Neural cell (in vitro differentiated cells): ENCODE measurements at regions not wholly inside any gene's neighbourhood (a gene's known extent, or its start where the extent isn't known, plus 50 kb on each side); places are given as distances from the start of the nearest gene placed in this dataset.

Experiments used
- H2AFZ ChIP-seq: fragments of 200-600, 300-800 bp; sonication (generic), shearing (Covaris generic); 2 replicates; pipeline ENCODE4 v1.6.0; 2014; ENCODE audit warnings: low read depth, mild to moderate bottlenecking, antibody characterized with exemption, low read length, moderate library complexity
- H3F3A ChIP-seq: fragments of 200-600 bp; shearing (Covaris generic); 2 replicates; pipeline ENCODE4 v1.6.1; 2016; ENCODE audit warnings: mild to moderate bottlenecking, moderate library complexity, mixed read lengths, antibody characterized with exemption, low read length; ENCODE audit not compliant: insufficient read depth, poor library complexity, severe bottlenecking
- H3K27ac ChIP-seq: fragments of 200-600, 300-800 bp; sonication (generic), shearing (Covaris generic); 2 replicates; pipeline ENCODE4 v1.5.1; 2014; ENCODE audit warnings: mild to moderate bottlenecking, low read length, moderate library complexity
- H3K27me3 ChIP-seq: fragments of 300-800, 200-600 bp; sonication (generic), shearing (Covaris generic); 2 replicates; pipeline ENCODE4 v1.6.0; 2014; ENCODE audit warnings: mild to moderate bottlenecking, low read depth, low read length, moderate library complexity; ENCODE audit not compliant: insufficient read depth
- H3K36me3 ChIP-seq: fragments of 300-800, 200-600 bp; sonication (generic), shearing (Covaris generic); 2 replicates; pipeline ENCODE4 v1.5.1; 2014; ENCODE audit warnings: mild to moderate bottlenecking, antibody characterized with exemption, low read length, moderate library complexity; ENCODE audit not compliant: insufficient read depth
- H3K4me2 ChIP-seq: fragments of 300-800, 200-600 bp; sonication (generic), shearing (Covaris generic); 2 replicates; pipeline ENCODE4 v1.6.0; 2014; ENCODE audit warnings: mild to moderate bottlenecking, low read length
- H3K4me3 ChIP-seq: fragments of 300-800, 200-600 bp; sonication (generic), shearing (Covaris generic); 2 replicates; pipeline ENCODE4 v1.5.1; 2014; ENCODE audit warnings: mild to moderate bottlenecking, low read length, moderate library complexity
- H3K79me2 ChIP-seq: fragments of 200-600 bp; shearing (Covaris generic); replicated peaks from 2 replicates; pipeline ENCODE4 v1.6.0; 2014; ENCODE audit warnings: mild to moderate bottlenecking, low read length, moderate library complexity; ENCODE audit not compliant: insufficient read depth
- H3K9ac ChIP-seq: fragments of 300-800, 200-600 bp; sonication (generic), shearing (Covaris generic); 2 replicates; pipeline ENCODE4 v1.6.1; 2016; ENCODE audit warnings: mild to moderate bottlenecking, low read length, mixed read lengths
- H3K9me2 ChIP-seq: fragments of 200-600 bp; shearing (Covaris generic); 2 replicates; pipeline ENCODE4 v1.6.1; 2016; ENCODE audit warnings: mild to moderate bottlenecking, low read length, mixed read lengths; ENCODE audit not compliant: insufficient read depth
- H3K9me3 ChIP-seq: fragments of 200-600, 300-800 bp; sonication (generic), shearing (Covaris generic); 2 replicates; pipeline ENCODE4 v1.6.1; 2016; ENCODE audit warnings: mild to moderate bottlenecking, mixed run types, low read length, moderate library complexity, mixed read lengths
- H4K20me1 ChIP-seq: fragments of 200-600 bp; shearing (Covaris generic); 2 replicates; pipeline ENCODE4 v1.6.1; 2016; ENCODE audit warnings: mild to moderate bottlenecking, mixed run types; ENCODE audit not compliant: insufficient read depth
- EP300 ChIP-seq: fragments of 450-650 bp; conservative IDR thresholded peaks from 2 replicates; pipeline ENCODE4 v1.6.1; 2014; ENCODE audit warnings: antibody characterized with exemption, mild to moderate bottlenecking, moderate library complexity; ENCODE audit not compliant: poor library complexity, severe bottlenecking
- EZH2 ChIP-seq: fragments of 200-600, 300-800 bp; shearing (Covaris generic), sonication (generic); IDR thresholded peaks from 2 replicates; pipeline ENCODE4 v1.6.1; 2014; ENCODE audit warnings: antibody characterized with exemption, low read length, borderline replicate concordance, mild to moderate bottlenecking; ENCODE audit not compliant: insufficient read depth, poor library complexity, severe bottlenecking
- MXI1 ChIP-seq: fragments of 450-650 bp; conservative IDR thresholded peaks from 2 replicates; pipeline ENCODE4 v1.6.1; 2014; ENCODE audit warnings: antibody characterized with exemption, mild to moderate bottlenecking; ENCODE audit not compliant: poor library complexity, severe bottlenecking
- POLR2AphosphoS5 ChIP-seq: IDR thresholded peaks from 2 replicates; pipeline ENCODE4 v1.6.1; 2012
- RAD21 ChIP-seq: fragments of 450-650 bp; conservative IDR thresholded peaks from 2 replicates; pipeline ENCODE4 v1.6.1; 2014; ENCODE audit warnings: antibody characterized with exemption, mild to moderate bottlenecking, moderate library complexity
- REST ChIP-seq: IDR thresholded peaks from 2 replicates; pipeline ENCODE4 v1.6.1; 2012; ENCODE audit warnings: borderline replicate concordance
- SMC3 ChIP-seq: fragments of 450-650 bp; conservative IDR thresholded peaks from 2 replicates; pipeline ENCODE4 v1.6.1; 2014; ENCODE audit warnings: antibody characterized with exemption, mild to moderate bottlenecking, moderate library complexity; ENCODE audit not compliant: poor library complexity
- TAF1 ChIP-seq: IDR thresholded peaks from 2 replicates; pipeline ENCODE4 v1.6.1; 2012; ENCODE audit warnings: low read depth
- TF ChIP-seq, protein P1 (sequence below): fragments of 450-650 bp; IDR thresholded peaks from 2 replicates; pipeline ENCODE4 v1.5.1; 2014; ENCODE audit warnings: antibody characterized with exemption, mild to moderate bottlenecking, moderate library complexity; ENCODE audit not compliant: poor library complexity, severe bottlenecking

DNA sequence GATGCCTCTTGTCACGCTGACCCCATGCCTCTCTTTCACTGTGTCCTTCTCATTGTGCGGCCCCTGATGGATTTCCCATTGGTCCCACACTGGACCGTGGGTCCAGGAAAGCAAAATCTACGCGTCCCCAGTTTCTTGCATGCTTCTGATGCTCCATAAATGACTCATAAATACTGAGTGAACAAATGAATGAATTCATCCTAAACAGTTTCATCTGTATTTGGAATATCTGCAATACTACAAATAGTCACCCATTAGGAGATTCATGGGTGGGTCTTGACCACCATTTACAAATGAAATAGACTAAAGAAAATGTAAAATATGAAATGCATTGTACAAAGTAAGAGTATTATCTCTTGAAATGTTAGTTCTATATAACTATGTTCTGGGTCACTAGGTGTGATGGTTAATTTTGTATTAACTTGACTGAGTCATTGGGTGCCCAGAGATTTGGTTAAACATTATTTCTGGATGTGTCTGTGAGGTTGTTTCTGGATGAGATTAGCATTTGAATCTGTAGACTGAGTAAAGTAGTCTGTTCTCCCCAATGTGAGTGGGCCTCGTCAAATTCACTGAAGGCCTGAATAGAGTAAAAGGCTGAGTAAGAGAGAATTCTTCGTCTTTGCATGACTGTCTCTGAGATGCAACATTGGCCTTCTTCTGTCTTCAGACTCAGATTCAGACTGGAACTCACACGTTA lies 448.7 kb downstream of the PREX1 start:
- Histone ChIP-seq H3K27me3 (no peaks in the 10 kb centered on the region), H3K9ac (no peak overlapping the region), H2AFZ (no peak overlapping the region), H3K9me2 (no peaks in the 10 kb centered on the region), H4K20me1 (no peaks in the 10 kb centered on the region), H3K36me3 (no peaks in the 10 kb centered on the region), H3K27ac (no peak overlapping the region), H3K4me2 (no peak overlapping the region), H3K79me2 (no peaks in the 10 kb centered on the region), H3K4me3 (no peak overlapping the region), H3K9me3 (no peaks in the 10 kb centered on the region), H3F3A (no peaks in the 10 kb centered on the region)
- TF ChIP-seq MXI1 (no peak), EP300 (no peak), POLR2AphosphoS5 (no peak), TAF1 (no peak), REST (no peak), EZH2 (no peak), RAD21 (no peak), SMC3 (no peak)
- TF ChIP-seq, protein P1, sequence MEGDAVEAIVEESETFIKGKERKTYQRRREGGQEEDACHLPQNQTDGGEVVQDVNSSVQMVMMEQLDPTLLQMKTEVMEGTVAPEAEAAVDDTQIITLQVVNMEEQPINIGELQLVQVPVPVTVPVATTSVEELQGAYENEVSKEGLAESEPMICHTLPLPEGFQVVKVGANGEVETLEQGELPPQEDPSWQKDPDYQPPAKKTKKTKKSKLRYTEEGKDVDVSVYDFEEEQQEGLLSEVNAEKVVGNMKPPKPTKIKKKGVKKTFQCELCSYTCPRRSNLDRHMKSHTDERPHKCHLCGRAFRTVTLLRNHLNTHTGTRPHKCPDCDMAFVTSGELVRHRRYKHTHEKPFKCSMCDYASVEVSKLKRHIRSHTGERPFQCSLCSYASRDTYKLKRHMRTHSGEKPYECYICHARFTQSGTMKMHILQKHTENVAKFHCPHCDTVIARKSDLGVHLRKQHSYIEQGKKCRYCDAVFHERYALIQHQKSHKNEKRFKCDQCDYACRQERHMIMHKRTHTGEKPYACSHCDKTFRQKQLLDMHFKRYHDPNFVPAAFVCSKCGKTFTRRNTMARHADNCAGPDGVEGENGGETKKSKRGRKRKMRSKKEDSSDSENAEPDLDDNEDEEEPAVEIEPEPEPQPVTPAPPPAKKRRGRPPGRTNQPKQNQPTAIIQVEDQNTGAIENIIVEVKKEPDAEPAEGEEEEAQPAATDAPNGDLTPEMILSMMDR: no peak

DNA sequence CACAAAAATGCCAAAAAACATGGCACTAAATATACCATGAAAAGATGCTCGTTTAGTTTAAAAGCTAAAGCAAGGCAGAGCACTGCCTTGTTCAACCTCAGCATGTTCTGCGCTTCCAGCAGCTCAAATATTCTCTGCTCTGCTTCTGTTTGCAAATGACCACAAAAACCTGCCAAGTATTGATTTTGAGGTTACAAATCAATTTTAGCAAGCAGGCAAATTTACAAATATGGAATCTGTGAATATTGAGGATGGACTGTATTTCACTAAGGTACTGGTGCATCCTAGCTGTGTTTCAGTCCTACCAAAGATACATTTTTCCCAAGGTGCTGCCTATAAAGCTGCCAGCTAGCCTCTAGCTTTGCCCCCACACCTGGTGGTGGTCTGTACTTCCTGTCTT lies 449.9 kb downstream of the PREX1 start:
- no peak overlapping the region for H3K4me3 ChIP-seq
- no peaks in the 10 kb centered on the region for H3K36me3 ChIP-seq
- no peaks in the 10 kb centered on the region for H3F3A ChIP-seq
- no peaks in the 10 kb centered on the region for H3K27me3 ChIP-seq
- no peaks in the 10 kb centered on the region for H3K79me2 ChIP-seq
- H3K27ac ChIP-seq: no peak overlapping the region
- no peak for TF ChIP-seq RAD21
- no peak for TF ChIP-seq TAF1
- TF ChIP-seq POLR2AphosphoS5: no peak
- H4K20me1 ChIP-seq: no peaks in the 10 kb centered on the region
- H3K9me2 ChIP-seq: no peaks in the 10 kb centered on the region
- no peak overlapping the region for H3K9ac ChIP-seq
- no peaks in the 10 kb centered on the region for H3K9me3 ChIP-seq
- H2AFZ ChIP-seq: no peak overlapping the region
- H3K4me2 ChIP-seq: no peak overlapping the region

DNA sequence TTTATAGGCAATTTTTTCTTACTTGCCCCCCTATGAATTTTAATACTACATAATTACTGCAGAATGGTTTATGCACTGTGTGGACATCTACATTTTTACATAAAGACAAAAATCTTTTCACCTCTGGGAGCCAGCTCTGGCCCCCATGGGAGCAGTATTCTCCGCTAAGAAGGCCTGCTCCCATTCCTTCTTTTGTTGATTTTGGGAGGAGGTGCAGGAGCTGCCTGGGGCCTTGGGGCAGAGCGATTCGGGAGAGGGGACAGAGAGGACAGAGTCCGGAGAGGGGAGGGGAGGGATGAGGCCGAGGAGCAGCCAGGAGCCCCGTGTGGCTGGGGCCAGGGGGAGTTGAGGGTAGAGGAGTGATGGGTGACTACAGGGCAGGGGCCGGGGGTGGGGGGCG lies 452.0 kb downstream of the PREX1 start:
- Histone ChIP-seq H3K27ac (no peak overlapping the region), H2AFZ (no peak overlapping the region), H3K4me3 (no peak overlapping the region), H3K27me3 (no peaks in the 10 kb centered on the region), H4K20me1 (no peaks in the 10 kb centered on the region), H3K9me2 (no peaks in the 10 kb centered on the region), H3K9ac (no peak overlapping the region), H3K79me2 (no peaks in the 10 kb centered on the region), H3K36me3 (no peaks in the 10 kb centered on the region), H3F3A (no peaks in the 10 kb centered on the region), H3K4me2 (no peak overlapping the region), H3K9me3 (no peaks in the 10 kb centered on the region)
- TF ChIP-seq MXI1: no peak
- no peak for TF ChIP-seq RAD21
